Neural cell (in vitro differentiated cells): ENCODE measurements at regions not wholly inside any gene's neighbourhood (a gene's known extent, or its start where the extent isn't known, plus 50 kb on each side); places are given as distances from the start of the nearest gene placed in this dataset.

Experiments used
- CTCF ChIP-seq: fragments of 450-650 bp; IDR thresholded peaks from 2 replicates; pipeline ENCODE4 v1.5.1; 2014; ENCODE audit warnings: antibody characterized with exemption, mild to moderate bottlenecking, moderate library complexity; ENCODE audit not compliant: poor library complexity, severe bottlenecking
- EP300 ChIP-seq: fragments of 450-650 bp; conservative IDR thresholded peaks from 2 replicates; pipeline ENCODE4 v1.6.1; 2014; ENCODE audit warnings: antibody characterized with exemption, mild to moderate bottlenecking, moderate library complexity; ENCODE audit not compliant: poor library complexity, severe bottlenecking

- peak; percentile 62 for TF ChIP-seq CTCF
- TF ChIP-seq EP300: no peak
Observed at GRCh38 chr2:222038067-222038802, 260.6 kb downstream of the PAX3 start.
